HL-60/S4 (cell line): ENCODE measurements at regions not wholly inside any gene's neighbourhood (a gene's known extent, or its start where the extent isn't known, plus 50 kb on each side); places are given as distances from the start of the nearest gene placed in this dataset.

Experiments
- in situ Hi-C: fragments of 300-500 bp; cut with MboI; formaldehyde crosslinking; loops from 2 replicates; pipeline ENCODE4 v1.14.3; 2022; ENCODE audit warnings: low sequenced_read_pairs

GRCh38 chr9:86765746-86766430, 181.4 kb downstream of the GAS1 start:
- in situ Hi-C loops, result no loop called here

GRCh38 chr9:86764671-86765343, 182.5 kb downstream of the GAS1 start:
- in situ Hi-C loops, result no loop called here

- in situ Hi-C loops, result no loop called here
These were observed 183.1 kb downstream of the GAS1 start for GRCh38 chr9:86764221-86764624.

GRCh38 chr9:86763791-86764190, 183.5 kb downstream of the GAS1 start:
- in situ Hi-C loops, result no loop called here

GRCh38 chr9:86757382-86757720, 190.0 kb downstream of the GAS1 start:
- in situ Hi-C loops, result no loop called here

GRCh38 chr9:86756576-86757381, 190.5 kb downstream of the GAS1 start:
- in situ Hi-C loops, result no loop called here

- in situ Hi-C loops, result no loop called here
These were observed 191.8 kb downstream of the GAS1 start for GRCh38 chr9:86755561-86755941.

- in situ Hi-C loops, result no loop called here
These were observed 192.4 kb downstream of the GAS1 start for GRCh38 chr9:86754581-86755560.

- in situ Hi-C loops, result no loop called here
These were observed 193.5 kb downstream of the GAS1 start for GRCh38 chr9:86753836-86754235.

GRCh38 chr9:86752733-86753132, 194.6 kb downstream of the GAS1 start:
- in situ Hi-C loops, result no loop called here

- in situ Hi-C loops, result no loop called here
These were observed 195.3 kb downstream of the GAS1 start for GRCh38 chr9:86751956-86752355.

GRCh38 chr9:86751207-86751606, 196.1 kb downstream of the GAS1 start:
- in situ Hi-C loops, result no loop called here

GRCh38 chr9:86749894-86750255, 197.4 kb downstream of the GAS1 start:
- in situ Hi-C loops, result no loop called here

- in situ Hi-C loops, result no loop called here
These were observed 198.0 kb downstream of the GAS1 start for GRCh38 chr9:86749161-86749893.

- in situ Hi-C loops, result no loop called here
These were observed 199.6 kb downstream of the GAS1 start for GRCh38 chr9:86747711-86748110.

- in situ Hi-C loops, result no loop called here
These were observed 205.7 kb downstream of the GAS1 start for GRCh38 chr9:86741311-86742208.

GRCh38 chr9:86735772-86736458, 211.4 kb downstream of the GAS1 start:
- in situ Hi-C loops, result no loop called here

- in situ Hi-C loops, result no loop called here
These were observed 212.5 kb downstream of the GAS1 start for GRCh38 chr9:86734771-86735170.

GRCh38 chr9:86733929-86734328, 213.4 kb downstream of the GAS1 start:
- in situ Hi-C loops, result no loop called here
